ENCODE measurements at regions not wholly inside any gene's neighbourhood (a gene's known extent, or its start where the extent isn't known, plus 50 kb on each side); places are given as distances from the start of the nearest gene placed in this dataset.
"Not testable (repeated sequence)": the region's sequence is repeated elsewhere in the genome, so short reads cannot be mapped to it uniquely, and the experiment has no call there.

GRCh38 chr3:30449290-30449632, 157.1 kb upstream of the TGFBR2 start:
- no peak for DNase-seq

GRCh38 chr3:30452446-30452845, 154.0 kb upstream of the TGFBR2 start:
- no peak for DNase-seq

GRCh38 chr3:30453360-30454039, 152.9 kb upstream of the TGFBR2 start:
- no peak for DNase-seq

- DNase-seq, result no peak
Measured at GRCh38 chr3:30454636-30455035, 151.8 kb upstream of the TGFBR2 start.

- not testable (repeated sequence) for DNase-seq
Measured at GRCh38 chr3:30455112-30455511, 151.3 kb upstream of the TGFBR2 start.

GRCh38 chr3:30455840-30456239, 150.6 kb upstream of the TGFBR2 start:
- no peak for DNase-seq

- no peak for DNase-seq
Measured at GRCh38 chr3:30456264-30456663, 150.1 kb upstream of the TGFBR2 start.

- DNase-seq, result no peak
Measured at GRCh38 chr3:30457081-30457480, 149.3 kb upstream of the TGFBR2 start.

- no peak for DNase-seq
Measured at GRCh38 chr3:30457726-30458125, 148.7 kb upstream of the TGFBR2 start.

- no peak for DNase-seq
Measured at GRCh38 chr3:30458376-30459171, 147.8 kb upstream of the TGFBR2 start.

GRCh38 chr3:30461311-30461710, 145.1 kb upstream of the TGFBR2 start:
- no peak for DNase-seq

- DNase-seq, result no peak
Measured at GRCh38 chr3:30462721-30463470, 143.5 kb upstream of the TGFBR2 start.

GRCh38 chr3:30464381-30464780, 142.0 kb upstream of the TGFBR2 start:
- DNase-seq, result no peak

- no peak for DNase-seq
Measured at GRCh38 chr3:30465454-30465853, 140.9 kb upstream of the TGFBR2 start.

- no peak for DNase-seq
Measured at GRCh38 chr3:30467596-30468238, 138.7 kb upstream of the TGFBR2 start.

GRCh38 chr3:30469133-30469532, 137.3 kb upstream of the TGFBR2 start:
- no peak for DNase-seq

GRCh38 chr3:30470496-30470895, 135.9 kb upstream of the TGFBR2 start:
- no peak for DNase-seq

- DNase-seq, result no peak
Measured at GRCh38 chr3:30471066-30471465, 135.3 kb upstream of the TGFBR2 start.

GRCh38 chr3:30471796-30472489, 134.5 kb upstream of the TGFBR2 start:
- DNase-seq, result no peak

- no peak for DNase-seq
Measured at GRCh38 chr3:30473374-30474051, 132.9 kb upstream of the TGFBR2 start.

GRCh38 chr3:30474371-30474770, 132.0 kb upstream of the TGFBR2 start:
- DNase-seq, result no peak
